Parathyroid adenoma (tissue), 2 donors: ENCODE measurements at regions not wholly inside any gene's neighbourhood (a gene's known extent, or its start where the extent isn't known, plus 50 kb on each side); places are given as distances from the start of the nearest gene placed in this dataset.

ENCODE experiments used
- H2AFZ ChIP-seq: fragments of 300-600 bp; sonication (generic); one replicate; pipeline ENCODE4 v1.7.0; 2017; ENCODE audit warnings: antibody characterized with exemption, mild to moderate bottlenecking
- H3K27ac ChIP-seq: fragments of 300-600 bp; sonication (generic); one replicate; pipeline ENCODE4 v1.7.0; 2017
- H3K27me3 ChIP-seq: fragments of 300-600 bp; sonication (generic); one replicate; pipeline ENCODE4 v1.7.0; 2017; ENCODE audit warnings: low read length; ENCODE audit not compliant: control insufficient read depth, insufficient read depth
- H3K36me3 ChIP-seq: fragments of 300-600 bp; sonication (generic); one replicate; pipeline ENCODE4 v1.7.0; 2017; ENCODE audit warnings: low read length; ENCODE audit not compliant: control insufficient read depth, insufficient read depth
- H3K4me1 ChIP-seq: fragments of 300-600 bp; sonication (generic); one replicate; pipeline ENCODE4 v1.7.0; 2017; ENCODE audit warnings: control low read depth
- H3K4me2 ChIP-seq: fragments of 300-600 bp; sonication (generic); one replicate; pipeline ENCODE4 v1.7.0; 2017; ENCODE audit warnings: low read length
- H3K4me3 ChIP-seq: fragments of 300-600 bp; sonication (generic); one replicate; pipeline ENCODE4 v1.7.0; 2017; ENCODE audit warnings: low read depth, low read length
- H3K79me2 ChIP-seq: fragments of 300-600 bp; sonication (generic); one replicate; pipeline ENCODE4 v1.7.0; 2017; ENCODE audit warnings: control low read depth
- H3K9ac ChIP-seq: fragments of 300-600 bp; sonication (generic); one replicate; pipeline ENCODE4 v1.7.0; 2017; ENCODE audit warnings: mild to moderate bottlenecking
- H3K9me3 ChIP-seq: fragments of 300-600 bp; sonication (generic); one replicate; pipeline ENCODE4 v1.7.0; 2017; ENCODE audit warnings: low read length; ENCODE audit not compliant: control insufficient read depth
- CTCF ChIP-seq: fragments of 300-600 bp; sonication (generic); IDR thresholded peaks from one replicate; pipeline ENCODE4 v1.7.0; 2017; ENCODE audit warnings: antibody characterized with exemption, mild to moderate bottlenecking
- donor health status: primary hyperparathyroidism.

GRCh38 chr5:6989230-6989629 lies 276.0 kb downstream of the TENT4A start:
- H3K9ac ChIP-seq: no peak overlapping the region

GRCh38 chr5:6994097-6994496 lies 280.9 kb downstream of the TENT4A start:
- Histone ChIP-seq H3K36me3 (no peaks in the 10 kb centered on the region), H3K27ac (no peak overlapping the region), H3K79me2 (no peaks in the 10 kb centered on the region), H2AFZ (no peak overlapping the region), H3K27me3 (no peaks in the 10 kb centered on the region), H3K4me2 (no peak overlapping the region), H3K4me3 (no peak overlapping the region), H3K9ac (no peak overlapping the region), H3K4me1 (no peaks in the 10 kb centered on the region), H3K9me3 (no peaks in the 10 kb centered on the region)
- TF ChIP-seq CTCF: no peak

More at GRCh38 chr5:6989230-6989629, 276.0 kb downstream of the TENT4A start:
- H2AFZ ChIP-seq: no peak overlapping the region
- no peak for TF ChIP-seq CTCF
- H3K4me1 ChIP-seq: no peaks in the 10 kb centered on the region
- no peak overlapping the region for H3K4me2 ChIP-seq
- no peak overlapping the region for H3K4me3 ChIP-seq
- no peaks in the 10 kb centered on the region for H3K9me3 ChIP-seq
- no peaks in the 10 kb centered on the region for H3K79me2 ChIP-seq
- no peak overlapping the region for H3K27ac ChIP-seq
- H3K27me3 ChIP-seq: no peaks in the 10 kb centered on the region
- H3K36me3 ChIP-seq: no peaks in the 10 kb centered on the region

- Histone ChIP-seq H3K9ac (no peak overlapping the region), H3K4me3 (no peak overlapping the region), H2AFZ (no peak overlapping the region), H3K79me2 (no peaks in the 10 kb centered on the region), H3K4me1 (no peaks in the 10 kb centered on the region), H3K27me3 (no peaks in the 10 kb centered on the region), H3K36me3 (no peaks in the 10 kb centered on the region), H3K27ac (no peak overlapping the region), H3K4me2 (no peak overlapping the region), H3K9me3 (no peaks in the 10 kb centered on the region)
- TF ChIP-seq CTCF: no peak
These were observed 281.9 kb downstream of the TENT4A start for GRCh38 chr5:6995115-6995514.

- TF ChIP-seq CTCF: no peak
- Histone ChIP-seq H3K36me3 (no peaks in the 10 kb centered on the region), H2AFZ (no peak overlapping the region), H3K9me3 (no peaks in the 10 kb centered on the region), H3K27ac (no peak overlapping the region), H3K79me2 (no peaks in the 10 kb centered on the region), H3K4me2 (no peak overlapping the region), H3K4me3 (no peak overlapping the region), H3K4me1 (no peaks in the 10 kb centered on the region), H3K9ac (no peak overlapping the region), H3K27me3 (no peaks in the 10 kb centered on the region)
These were observed 287.1 kb downstream of the TENT4A start for GRCh38 chr5:7000310-7000709.

- no peaks in the 10 kb centered on the region for H3K79me2 ChIP-seq
- no peak overlapping the region for H3K9ac ChIP-seq
- no peak overlapping the region for H2AFZ ChIP-seq
- no peak for TF ChIP-seq CTCF
- no peaks in the 10 kb centered on the region for H3K4me1 ChIP-seq
- H3K9me3 ChIP-seq: no peaks in the 10 kb centered on the region
- no peaks in the 10 kb centered on the region for H3K27me3 ChIP-seq
- H3K36me3 ChIP-seq: no peaks in the 10 kb centered on the region
- H3K27ac ChIP-seq: no peak overlapping the region
- H3K4me3 ChIP-seq: no peak overlapping the region
- no peak overlapping the region for H3K4me2 ChIP-seq
These were observed 297.4 kb downstream of the TENT4A start for GRCh38 chr5:7010591-7010990.
